ENCODE measurements at regions not wholly inside any gene's neighbourhood (a gene's known extent, or its start where the extent isn't known, plus 50 kb on each side); places are given as distances from the start of the nearest gene placed in this dataset.

GRCh38 chr3:46129588-46130272, 78.4 kb downstream of the CCR1 start:
- H3K9me3 ChIP-seq (ENCODE audit: control insufficient read depth, insufficient read depth, low read length) = no peaks in the 10 kb centered on the region
- no peaks in the 10 kb centered on the region for H3K36me3 ChIP-seq (ENCODE audit: control insufficient read depth, insufficient read depth, low read length)
- H2AK5ac ChIP-seq (ENCODE audit: low read depth, low read length) = no peak overlapping the region
- H4K8ac ChIP-seq (ENCODE audit: low read depth in 2 of 2, low read length in 2 of 2) = no peak overlapping the region
- ATAC-seq (ENCODE audit: low read depth) = no peak
- no peak overlapping the region for H2BK120ac ChIP-seq (ENCODE audit: low read depth, low read length)
- peaks cover 2% of the 10 kb centered on the region; the same call in 1 of the 2 replicates for H3K4me1 ChIP-seq (ENCODE audit: control insufficient read depth, insufficient read depth, low read length)
- H3K9ac ChIP-seq (ENCODE audit: low read depth, low read length) = no peak overlapping the region
- no peak overlapping the region for H3K18ac ChIP-seq (ENCODE audit: low read depth, low read length)
- H2BK15ac ChIP-seq (ENCODE audit: low read depth, low read length) = no peak overlapping the region
- no peak overlapping the region for H3K4ac ChIP-seq (ENCODE audit: low read depth, low read length)
- no peak overlapping the region for H4K5ac ChIP-seq (ENCODE audit: low read depth, low read length)
- H3K4me3 ChIP-seq (ENCODE audit: insufficient read depth, low read depth, low read length) = no peak overlapping the region
- H2BK20ac ChIP-seq (ENCODE audit: low read depth, low read length) = no peak overlapping the region
- ChIA-PET CTCF (no interaction called here), POLR2A (ENCODE audit: unreplicated experiment) (no interaction called here)
- TF ChIP-seq SMC3 (IDR thresholded peaks at IDR 0.05; ENCODE audit: low read depth, low read length) (no peak), RAD21 (IDR thresholded peaks at IDR 0.05; ENCODE audit: low read length) (no peak), MAFK (IDR thresholded peaks at IDR 0.05; ENCODE audit: low read depth, low read length) (no peak), NFE2L2 (IDR thresholded peaks at IDR 0.05; ENCODE audit: low read depth, low read length) (no peak), CEBPB (IDR thresholded peaks at IDR 0.05; ENCODE audit: low read depth, low read length) (no peak), CTCF (conservative IDR thresholded peaks at IDR 0.05; ENCODE audit: low read depth, low read length) (no peak), RFX5 (IDR thresholded peaks at IDR 0.05; ENCODE audit: low read depth, low read length) (no peak), RCOR1 (IDR thresholded peaks at IDR 0.05; ENCODE audit: insufficient replicate concordance, low read length) (no peak), MXI1 (IDR thresholded peaks at IDR 0.05; ENCODE audit: borderline replicate concordance, low read depth, low read length) (no peak), FOS (IDR thresholded peaks at IDR 0.05; ENCODE audit: low read depth, low read length) (no peak), MAZ (IDR thresholded peaks at IDR 0.05; ENCODE audit: borderline replicate concordance, low read depth, low read length) (no peak), BHLHE40 (IDR thresholded peaks at IDR 0.05; ENCODE audit: low read depth, low read length) (no peak), USF2 (IDR thresholded peaks at IDR 0.05; ENCODE audit: low read depth, low read length) (no peak)
- TF ChIP-seq, protein P1, sequence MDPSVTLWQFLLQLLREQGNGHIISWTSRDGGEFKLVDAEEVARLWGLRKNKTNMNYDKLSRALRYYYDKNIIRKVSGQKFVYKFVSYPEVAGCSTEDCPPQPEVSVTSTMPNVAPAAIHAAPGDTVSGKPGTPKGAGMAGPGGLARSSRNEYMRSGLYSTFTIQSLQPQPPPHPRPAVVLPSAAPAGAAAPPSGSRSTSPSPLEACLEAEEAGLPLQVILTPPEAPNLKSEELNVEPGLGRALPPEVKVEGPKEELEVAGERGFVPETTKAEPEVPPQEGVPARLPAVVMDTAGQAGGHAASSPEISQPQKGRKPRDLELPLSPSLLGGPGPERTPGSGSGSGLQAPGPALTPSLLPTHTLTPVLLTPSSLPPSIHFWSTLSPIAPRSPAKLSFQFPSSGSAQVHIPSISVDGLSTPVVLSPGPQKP (IDR thresholded peaks at IDR 0.05; ENCODE audit: borderline replicate concordance, low read depth, low read length) = no peak
- no peak for DNase-seq
- intact Hi-C loops (cut with micrococcal nuclease) = no loop called here
- H2AK9ac ChIP-seq (replicated peaks; ENCODE audit: low read depth, low read length, poor library complexity) = no peak overlapping the region
- dilution Hi-C loops (cut with HindIII; ENCODE audit: low sequenced_read_pairs, unreplicated experiment) = no loop called here
- no peaks in the 10 kb centered on the region for H3K79me1 ChIP-seq (ENCODE audit: low read depth in 1 of 2, low read length in 2 of 2)
- H3K14ac ChIP-seq (replicated peaks; ENCODE audit: low read depth, low read length) = no peak overlapping the region
- no peaks in the 10 kb centered on the region for H4K20me1 ChIP-seq (ENCODE audit: insufficient read depth, low read length)
- peaks cover 22% of the 10 kb centered on the region for H3K27me3 ChIP-seq (ENCODE audit: control insufficient read depth, insufficient read depth, low read length)
- WGBS, 2 experiments (ENCODE audit: extremely low coverage in 2 of 2, insufficient read length in 1 of 2) = no CpG with 5 or more reads among the region's 3 CpGs
- no peak overlapping the region for H2AFZ ChIP-seq (replicated peaks; ENCODE audit: low read length, poor library complexity)
- no peak overlapping the region for H3K27ac ChIP-seq (ENCODE audit: insufficient read depth, low read length)
- no peak overlapping the region for H3K23ac ChIP-seq (ENCODE audit: low read depth, low read length)
- in situ Hi-C loops (cut with MboI; ENCODE audit: low sequenced_read_pairs) = no loop called here
- no peak overlapping the region for H3K56ac ChIP-seq (ENCODE audit: extremely low read depth, insufficient read depth, low read length)
- no peaks in the 10 kb centered on the region for H3K9me1 ChIP-seq (ENCODE audit: insufficient read depth, low read length)
- no peak overlapping the region; the same call in 1 of the 2 replicates for H4K91ac ChIP-seq (ENCODE audit: insufficient read depth, low read depth, low read length)
- H2BK5ac ChIP-seq (ENCODE audit: low read depth, low read length, poor library complexity, severe bottlenecking) = no peak overlapping the region
- BruUV-seq (replicated peaks) = no TSS peak
- no peak overlapping the region for H3K4me2 ChIP-seq (ENCODE audit: low read depth, low read length)

Data from IMR-90 (cell line).